Nephron progenitor cell (in vitro differentiated cells): ENCODE measurements at regions not wholly inside any gene's neighbourhood (a gene's known extent, or its start where the extent isn't known, plus 50 kb on each side); places are given as distances from the start of the nearest gene placed in this dataset.

Experiments
- DNase-seq: peaks from one replicate; pipeline ENCODE4 v3.0.0; 2021
- H3K27ac Mint-ChIP-seq: 2 replicates; pipeline ENCODE4 v1.8.0; 2021; ENCODE audit warnings: mild to moderate bottlenecking, moderate library complexity, mixed read lengths
- H3K27me3 Mint-ChIP-seq: 2 replicates; pipeline ENCODE4 v1.8.0; 2021; ENCODE audit warnings: mild to moderate bottlenecking, low read depth, mixed read lengths; ENCODE audit not compliant: poor library complexity
- H3K36me3 Mint-ChIP-seq: 2 replicates; pipeline ENCODE4 v1.8.0; 2021; ENCODE audit warnings: low read depth, mixed read lengths
- H3K4me1 Mint-ChIP-seq: 2 replicates; pipeline ENCODE4 v1.8.0; 2021; ENCODE audit warnings: mixed read lengths
- H3K4me3 Mint-ChIP-seq: 2 replicates; pipeline ENCODE4 v1.8.0; 2021; ENCODE audit warnings: mild to moderate bottlenecking, moderate library complexity, mixed read lengths
- H3K9me3 Mint-ChIP-seq: 2 replicates; pipeline ENCODE4 v1.8.0; 2021; ENCODE audit warnings: mild to moderate bottlenecking, moderate library complexity, mixed read lengths
- TF ChIP-seq, protein P1 (sequence below): fragments of 200-600 bp; sonication (generic); IDR thresholded peaks from 2 replicates; pipeline ENCODE4 v1.5.0; 2021; ENCODE audit warnings: antibody characterized with exemption

DNA sequence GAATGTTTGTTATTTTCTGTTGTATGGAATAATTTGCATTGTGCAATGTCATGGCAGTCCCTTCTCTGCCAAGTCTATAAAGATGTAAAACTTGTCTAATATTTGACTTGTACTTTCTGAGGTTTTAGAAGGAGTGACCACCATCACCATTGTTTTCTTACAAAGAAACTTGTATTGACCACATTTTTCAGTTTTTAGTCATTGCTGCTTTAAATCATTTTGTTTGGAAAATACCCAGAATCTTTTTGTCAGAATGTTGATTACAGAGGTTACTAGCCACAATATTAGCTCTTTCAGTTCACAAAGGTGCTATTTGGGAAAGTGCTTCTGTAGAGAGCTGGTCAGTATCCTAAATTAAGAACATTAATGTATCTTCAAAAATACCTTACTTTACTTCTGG lies 532.4 kb upstream of the GBE1 start:
- DNase-seq = no peak
- Mint-ChIP-seq H3K27ac (no peak overlapping the region), H3K4me3 (no peak overlapping the region), H3K27me3 (no peaks in the 10 kb centered on the region), H3K9me3 (no peaks in the 10 kb centered on the region), H3K36me3 (no peaks in the 10 kb centered on the region), H3K4me1 (no peaks in the 10 kb centered on the region)
- TF ChIP-seq, protein P1, sequence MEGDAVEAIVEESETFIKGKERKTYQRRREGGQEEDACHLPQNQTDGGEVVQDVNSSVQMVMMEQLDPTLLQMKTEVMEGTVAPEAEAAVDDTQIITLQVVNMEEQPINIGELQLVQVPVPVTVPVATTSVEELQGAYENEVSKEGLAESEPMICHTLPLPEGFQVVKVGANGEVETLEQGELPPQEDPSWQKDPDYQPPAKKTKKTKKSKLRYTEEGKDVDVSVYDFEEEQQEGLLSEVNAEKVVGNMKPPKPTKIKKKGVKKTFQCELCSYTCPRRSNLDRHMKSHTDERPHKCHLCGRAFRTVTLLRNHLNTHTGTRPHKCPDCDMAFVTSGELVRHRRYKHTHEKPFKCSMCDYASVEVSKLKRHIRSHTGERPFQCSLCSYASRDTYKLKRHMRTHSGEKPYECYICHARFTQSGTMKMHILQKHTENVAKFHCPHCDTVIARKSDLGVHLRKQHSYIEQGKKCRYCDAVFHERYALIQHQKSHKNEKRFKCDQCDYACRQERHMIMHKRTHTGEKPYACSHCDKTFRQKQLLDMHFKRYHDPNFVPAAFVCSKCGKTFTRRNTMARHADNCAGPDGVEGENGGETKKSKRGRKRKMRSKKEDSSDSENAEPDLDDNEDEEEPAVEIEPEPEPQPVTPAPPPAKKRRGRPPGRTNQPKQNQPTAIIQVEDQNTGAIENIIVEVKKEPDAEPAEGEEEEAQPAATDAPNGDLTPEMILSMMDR = no peak

DNA sequence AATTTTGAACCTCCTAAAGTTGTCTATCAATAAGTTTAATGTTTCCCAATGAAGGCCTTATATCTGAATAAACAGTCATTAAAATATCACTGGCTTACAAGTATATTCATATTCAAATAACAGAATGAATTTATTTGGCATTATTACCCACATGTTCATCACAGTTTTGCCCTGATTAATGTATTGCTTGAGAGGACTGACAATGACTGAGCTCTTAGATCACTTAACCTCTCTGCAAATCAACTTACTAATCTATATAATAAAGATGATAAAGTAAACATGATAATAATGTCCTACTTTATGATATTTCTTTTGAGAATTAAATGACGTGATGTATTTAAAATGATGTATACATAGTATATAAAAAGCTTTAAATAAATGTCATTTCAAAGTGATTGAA lies 532.0 kb upstream of the GBE1 start:
- no peaks in the 10 kb centered on the region for H3K4me1 Mint-ChIP-seq
- H3K9me3 Mint-ChIP-seq = no peaks in the 10 kb centered on the region
- H3K4me3 Mint-ChIP-seq = no peak overlapping the region
- TF ChIP-seq, protein P1 = no peak
- H3K36me3 Mint-ChIP-seq = no peaks in the 10 kb centered on the region
- DNase-seq = no peak
- H3K27ac Mint-ChIP-seq = no peak overlapping the region
- H3K27me3 Mint-ChIP-seq = no peaks in the 10 kb centered on the region

GRCh38 chr3:82287562-82287961 lies 526.1 kb upstream of the GBE1 start:
- DNase-seq = no peak
- Mint-ChIP-seq H3K27ac (no peak overlapping the region), H3K27me3 (no peaks in the 10 kb centered on the region), H3K4me3 (no peak overlapping the region), H3K36me3 (no peaks in the 10 kb centered on the region), H3K9me3 (no peaks in the 10 kb centered on the region), H3K4me1 (no peaks in the 10 kb centered on the region)
- TF ChIP-seq, protein P1 = no peak

GRCh38 chr3:82281205-82281604 lies 519.8 kb upstream of the GBE1 start:
- Mint-ChIP-seq H3K36me3 (no peaks in the 10 kb centered on the region), H3K27me3 (no peaks in the 10 kb centered on the region), H3K4me3 (no peak overlapping the region), H3K27ac (no peak overlapping the region), H3K4me1 (no peaks in the 10 kb centered on the region), H3K9me3 (no peaks in the 10 kb centered on the region)
- TF ChIP-seq, protein P1 = no peak
- DNase-seq = peak; percentile 8

DNA sequence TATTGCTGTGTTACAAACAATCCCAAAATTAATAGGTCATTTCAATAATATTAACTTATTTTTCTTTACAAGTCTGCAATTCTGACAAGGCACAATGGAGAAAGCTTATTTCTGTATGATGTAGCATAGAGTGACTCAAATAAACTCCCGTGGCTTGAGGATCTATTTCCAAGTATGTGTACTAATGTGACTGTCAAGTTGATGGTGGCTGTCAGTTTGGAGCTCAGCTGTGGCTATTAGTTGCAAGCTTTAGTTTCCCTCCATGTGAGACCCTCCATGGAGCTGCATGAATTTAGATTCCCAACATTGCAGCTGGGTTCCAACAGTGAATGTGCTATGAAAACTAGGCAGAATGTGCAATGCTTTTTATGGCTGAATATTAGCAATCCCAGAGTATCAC lies 515.5 kb upstream of the GBE1 start:
- DNase-seq = no peak
- no peaks in the 10 kb centered on the region for H3K4me1 Mint-ChIP-seq
- H3K4me3 Mint-ChIP-seq = no peak overlapping the region
- H3K36me3 Mint-ChIP-seq = no peaks in the 10 kb centered on the region
- TF ChIP-seq, protein P1 = no peak
- peaks cover 10% of the 10 kb centered on the region for H3K9me3 Mint-ChIP-seq
- no peak overlapping the region for H3K27ac Mint-ChIP-seq
- no peaks in the 10 kb centered on the region for H3K27me3 Mint-ChIP-seq

GRCh38 chr3:82274897-82275296 lies 513.5 kb upstream of the GBE1 start:
- H3K4me3 Mint-ChIP-seq = no peak overlapping the region
- peaks cover 31% of the 10 kb centered on the region for H3K9me3 Mint-ChIP-seq
- no peaks in the 10 kb centered on the region for H3K27me3 Mint-ChIP-seq
- H3K36me3 Mint-ChIP-seq = no peaks in the 10 kb centered on the region
- no peak overlapping the region for H3K27ac Mint-ChIP-seq
- H3K4me1 Mint-ChIP-seq = no peaks in the 10 kb centered on the region
- TF ChIP-seq, protein P1 = no peak
- DNase-seq = no peak
